Ovary (tissue), 7 donors: ENCODE measurements at regions not wholly inside any gene's neighbourhood (a gene's known extent, or its start where the extent isn't known, plus 50 kb on each side); places are given as distances from the start of the nearest gene placed in this dataset.

Experiments
- DNase-seq, 5 donors: peaks; one replicate each; pipeline ENCODE4 v3.0.0-alpha.2; 2019 to 2020
- H3K27ac ChIP-seq, 2 donors: fragments of 200-600 bp; one replicate each; pipeline versions ENCODE4 v1.5.1 to v1.8.0; 2019 to 2022
- H3K27me3 ChIP-seq: fragments of 200-600 bp; one replicate; pipeline ENCODE4 v1.8.0; 2022
- H3K36me3 ChIP-seq: fragments of 200-600 bp; sonication (generic); one replicate; pipeline ENCODE4 v1.5.1; 2019
- H3K4me1 ChIP-seq: one replicate; pipeline ENCODE4 v1.8.1; 2013; ENCODE audit warnings: mild to moderate bottlenecking, moderate library complexity; ENCODE audit not compliant: insufficient read depth
- H3K4me3 ChIP-seq: fragments of 200-600 bp; sonication (generic); one replicate; pipeline ENCODE4 v1.5.1; 2017
- H3K9me3 ChIP-seq, 2 donors: fragments of 200-600 bp in 1 of 2; sonication (generic) in 1 of 2; one replicate each; pipeline versions ENCODE4 v1.5.1 to v1.8.1; 2013 to 2019; ENCODE audit warnings: mild to moderate bottlenecking in 1 of 2, moderate library complexity in 1 of 2
- EP300 ChIP-seq: sonication (generic); formaldehyde crosslinking; IDR thresholded peaks from one replicate; pipeline ENCODE4 v1.6.1; 2017; ENCODE audit warnings: antibody characterized with exemption
- POLR2A ChIP-seq: fragments of 450-650 bp; IDR thresholded peaks from one replicate; pipeline ENCODE4 v1.6.1; 2017; ENCODE audit warnings: antibody characterized with exemption, mild to moderate bottlenecking, moderate library complexity
- WGBS, 3 donors: extraction: QIAGEN DNeasy Blood & Tissue Kit in 1 of 3; methylation state at CpG; one replicate each; pipeline versions ENCODE4 v1.1.5 to v1.1.7; 2013 to 2017; 5-methylcytosine and 5-hydroxymethylcytosine counted together
- intact Hi-C, 4 donors: fragments of 100-400 bp; cut with DNase I; formaldehyde crosslinking; loops; one replicate each; pipeline versions ENCODE4 v1.11.0 to v1.15.1; 2022 to 2023
- TF ChIP-seq, protein P1 (sequence below), 3 donors: fragments of 450-650 bp in 2 of 3; fragments of 200-600 bp in 1 of 3; IDR thresholded peaks; one replicate each; pipeline versions ENCODE4 v1.5.1 to v1.8.0; 2016 to 2022; ENCODE audit warnings: antibody characterized with exemption in 3 of 3, mild to moderate bottlenecking in 1 of 3
- donor health status: DM: no; HTN: no; CAD: no; lungs with moderate emphysema.
- donor health status: DM: no; HTN: no; CAD: no.
- donor health status: Bipolar disorder and iron deficiency.
- donor health status: DM: no; HTN: no; CAD: no.
- donor health status: DM: yes; HTN: yes; CAD: no.

- intact Hi-C loops, result no loop called here
- H3K4me1 ChIP-seq, result no peaks in the 10 kb centered on the region
- WGBS, 3 donors, result 22 to 29% (median 26%) methylated on average over 17 of the region's 17 CpGs
- TF ChIP-seq, protein P1, sequence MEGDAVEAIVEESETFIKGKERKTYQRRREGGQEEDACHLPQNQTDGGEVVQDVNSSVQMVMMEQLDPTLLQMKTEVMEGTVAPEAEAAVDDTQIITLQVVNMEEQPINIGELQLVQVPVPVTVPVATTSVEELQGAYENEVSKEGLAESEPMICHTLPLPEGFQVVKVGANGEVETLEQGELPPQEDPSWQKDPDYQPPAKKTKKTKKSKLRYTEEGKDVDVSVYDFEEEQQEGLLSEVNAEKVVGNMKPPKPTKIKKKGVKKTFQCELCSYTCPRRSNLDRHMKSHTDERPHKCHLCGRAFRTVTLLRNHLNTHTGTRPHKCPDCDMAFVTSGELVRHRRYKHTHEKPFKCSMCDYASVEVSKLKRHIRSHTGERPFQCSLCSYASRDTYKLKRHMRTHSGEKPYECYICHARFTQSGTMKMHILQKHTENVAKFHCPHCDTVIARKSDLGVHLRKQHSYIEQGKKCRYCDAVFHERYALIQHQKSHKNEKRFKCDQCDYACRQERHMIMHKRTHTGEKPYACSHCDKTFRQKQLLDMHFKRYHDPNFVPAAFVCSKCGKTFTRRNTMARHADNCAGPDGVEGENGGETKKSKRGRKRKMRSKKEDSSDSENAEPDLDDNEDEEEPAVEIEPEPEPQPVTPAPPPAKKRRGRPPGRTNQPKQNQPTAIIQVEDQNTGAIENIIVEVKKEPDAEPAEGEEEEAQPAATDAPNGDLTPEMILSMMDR (IDR thresholded peaks at IDR 0.05), result no peak
- DNase-seq, result no peak
- H3K9me3 ChIP-seq, result no peaks in the 10 kb centered on the region
- H3K27ac ChIP-seq, result no peak overlapping the region
- H3K4me3 ChIP-seq, result no peak overlapping the region
- H3K27me3 ChIP-seq, result no peaks in the 10 kb centered on the region
- H3K36me3 ChIP-seq, result no peaks in the 10 kb centered on the region
Observed at GRCh38 chr14:97407701-97408407, 610.7 kb downstream of the VRK1 start.

GRCh38 chr14:97408503-97408902, 611.3 kb downstream of the VRK1 start:
- TF ChIP-seq POLR2A (no peak), EP300 (no peak)
- TF ChIP-seq, protein P1 (IDR thresholded peaks at IDR 0.05), result no peak
- intact Hi-C loops, result no loop called here
- no peaks in the 10 kb centered on the region for H3K36me3 ChIP-seq

GRCh38 chr14:97408937-97409815, 612.0 kb downstream of the VRK1 start:
- no peaks in the 10 kb centered on the region for H3K36me3 ChIP-seq
- 75 to 77% (median 76%) methylated on average over 21 of the region's 21 CpGs for WGBS, 3 donors
- H3K27me3 ChIP-seq, result no peaks in the 10 kb centered on the region

More at GRCh38 chr14:97408503-97408902, 611.3 kb downstream of the VRK1 start:
- Histone ChIP-seq H3K9me3 (no peaks in the 10 kb centered on the region), H3K27me3 (no peaks in the 10 kb centered on the region), H3K27ac (no peak overlapping the region), H3K4me3 (no peak overlapping the region), H3K4me1 (no peaks in the 10 kb centered on the region)
- 46 to 56% (median 54%) methylated on average over 2 of the region's 2 CpGs for WGBS, 3 donors
- no peak for DNase-seq

More at GRCh38 chr14:97408937-97409815, 612.0 kb downstream of the VRK1 start:
- Histone ChIP-seq H3K27ac (no peak overlapping the region), H3K4me1 (no peaks in the 10 kb centered on the region), H3K9me3 (no peaks in the 10 kb centered on the region), H3K4me3 (no peak overlapping the region)
- intact Hi-C loops, result no loop called here
- no peak for DNase-seq
- TF ChIP-seq, protein P1 (IDR thresholded peaks at IDR 0.05), result no peak
- TF ChIP-seq EP300 (no peak), POLR2A (no peak)
